Mammary epithelial cell (primary cell): ENCODE measurements at regions not wholly inside any gene's neighbourhood (a gene's known extent, or its start where the extent isn't known, plus 50 kb on each side); places are given as distances from the start of the nearest gene placed in this dataset.
"Not testable (repeated sequence)": the region's sequence is repeated elsewhere in the genome, so short reads cannot be mapped to it uniquely, and the experiment has no call there.

Source experiments
- EZH2 ChIP-seq: IDR thresholded peaks from 2 replicates; pipeline ENCODE4 v1.6.1; 2012; ENCODE audit warnings: low read length, inconsistent platforms, borderline replicate concordance
- TF ChIP-seq, protein P1 (sequence below), 2 donors: IDR thresholded peaks in 1 of 2; conservative IDR thresholded peaks in 1 of 2; 2 replicates each; pipeline ENCODE4 v1.5.1; 2011 to 2012; ENCODE audit warnings: inconsistent platforms in 2 of 2, low read length in 2 of 2, mild to moderate bottlenecking in 2 of 2, control low read depth in 1 of 2, low read depth in 1 of 2; ENCODE audit not compliant: insufficient read depth in 1 of 2; ENCODE audit errors: extremely low read depth in 1 of 2

DNA sequence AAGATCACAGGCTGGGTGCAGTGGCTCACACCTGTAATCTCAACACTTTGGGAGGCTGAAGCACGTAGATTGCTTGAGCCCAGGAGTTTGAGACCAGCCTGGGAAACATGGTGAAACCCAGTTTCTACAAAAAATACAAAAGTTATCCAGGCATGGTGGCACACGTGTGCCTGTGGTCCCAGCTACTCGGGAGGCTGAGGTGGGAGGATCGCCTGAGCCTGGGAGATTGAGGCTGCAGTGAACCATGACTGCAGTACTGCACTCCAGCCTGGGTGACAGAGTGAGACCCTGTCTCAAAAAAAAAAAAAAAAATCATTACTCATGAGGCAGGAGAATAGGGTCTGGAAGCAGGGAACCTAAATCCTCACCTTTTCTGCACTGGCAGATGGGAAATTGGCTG is 79.1 kb upstream of the CLDN5 start:
- TF ChIP-seq, protein P1, sequence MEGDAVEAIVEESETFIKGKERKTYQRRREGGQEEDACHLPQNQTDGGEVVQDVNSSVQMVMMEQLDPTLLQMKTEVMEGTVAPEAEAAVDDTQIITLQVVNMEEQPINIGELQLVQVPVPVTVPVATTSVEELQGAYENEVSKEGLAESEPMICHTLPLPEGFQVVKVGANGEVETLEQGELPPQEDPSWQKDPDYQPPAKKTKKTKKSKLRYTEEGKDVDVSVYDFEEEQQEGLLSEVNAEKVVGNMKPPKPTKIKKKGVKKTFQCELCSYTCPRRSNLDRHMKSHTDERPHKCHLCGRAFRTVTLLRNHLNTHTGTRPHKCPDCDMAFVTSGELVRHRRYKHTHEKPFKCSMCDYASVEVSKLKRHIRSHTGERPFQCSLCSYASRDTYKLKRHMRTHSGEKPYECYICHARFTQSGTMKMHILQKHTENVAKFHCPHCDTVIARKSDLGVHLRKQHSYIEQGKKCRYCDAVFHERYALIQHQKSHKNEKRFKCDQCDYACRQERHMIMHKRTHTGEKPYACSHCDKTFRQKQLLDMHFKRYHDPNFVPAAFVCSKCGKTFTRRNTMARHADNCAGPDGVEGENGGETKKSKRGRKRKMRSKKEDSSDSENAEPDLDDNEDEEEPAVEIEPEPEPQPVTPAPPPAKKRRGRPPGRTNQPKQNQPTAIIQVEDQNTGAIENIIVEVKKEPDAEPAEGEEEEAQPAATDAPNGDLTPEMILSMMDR (conservative IDR thresholded peaks at IDR 0.05 in 1 of 2, IDR thresholded peaks at IDR 0.05 in 1 of 2; ENCODE audit: extremely low read depth in 1 of 2, insufficient read depth in 1 of 2, low read depth in 1 of 2, low read length in 2 of 2): not testable (repeated sequence)
- TF ChIP-seq EZH2: not testable (repeated sequence)
